ENCODE measurements at regions not wholly inside any gene's neighbourhood (a gene's known extent, or its start where the extent isn't known, plus 50 kb on each side); places are given as distances from the start of the nearest gene placed in this dataset.
A peak's percentile ranks its signal among the peaks of the same experiment; 100 is the strongest.

DNA sequence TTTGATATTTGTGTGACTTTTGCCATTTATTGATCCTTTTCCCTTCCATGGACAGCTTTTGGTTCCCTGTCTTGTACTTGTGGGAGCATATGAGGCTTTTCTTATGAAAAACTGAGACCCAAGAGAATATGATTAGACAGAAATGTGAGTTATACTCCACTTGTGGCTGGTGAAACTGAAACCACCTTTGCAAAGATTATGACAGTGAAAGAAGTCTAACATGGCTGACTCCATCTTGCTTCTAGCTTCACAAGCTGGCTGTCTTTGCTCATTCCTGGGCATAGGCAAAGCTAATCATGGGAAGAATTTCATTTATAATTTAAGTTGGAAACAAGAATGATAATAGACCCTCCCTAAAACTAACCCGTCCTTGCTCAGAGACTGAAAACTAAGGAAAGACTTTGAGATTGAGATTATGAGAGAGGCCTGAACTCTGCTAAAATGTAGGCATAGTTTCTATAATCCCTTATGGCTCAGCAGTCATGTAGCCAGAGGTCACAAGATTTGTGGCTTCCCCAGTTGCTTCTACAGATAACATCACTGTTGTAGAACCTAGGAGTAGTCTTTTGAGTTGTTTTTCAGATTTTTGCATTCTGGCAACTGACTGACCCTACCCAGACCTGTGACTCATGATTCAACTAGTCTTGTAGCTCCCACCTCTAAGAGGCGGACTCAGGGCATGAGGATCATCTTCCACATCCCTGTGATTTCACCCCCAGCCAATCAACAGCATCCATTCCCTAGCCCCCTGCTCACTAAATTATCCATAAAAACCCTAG is 50.9 kb upstream of the CD2AP start:
- H3K4me3 ChIP-seq (ENCODE audit: low read depth, low read length): no peak overlapping the region
- peak; percentile 39 for DNase-seq (ENCODE audit: low read depth)
- TF ChIP-seq, protein P1, sequence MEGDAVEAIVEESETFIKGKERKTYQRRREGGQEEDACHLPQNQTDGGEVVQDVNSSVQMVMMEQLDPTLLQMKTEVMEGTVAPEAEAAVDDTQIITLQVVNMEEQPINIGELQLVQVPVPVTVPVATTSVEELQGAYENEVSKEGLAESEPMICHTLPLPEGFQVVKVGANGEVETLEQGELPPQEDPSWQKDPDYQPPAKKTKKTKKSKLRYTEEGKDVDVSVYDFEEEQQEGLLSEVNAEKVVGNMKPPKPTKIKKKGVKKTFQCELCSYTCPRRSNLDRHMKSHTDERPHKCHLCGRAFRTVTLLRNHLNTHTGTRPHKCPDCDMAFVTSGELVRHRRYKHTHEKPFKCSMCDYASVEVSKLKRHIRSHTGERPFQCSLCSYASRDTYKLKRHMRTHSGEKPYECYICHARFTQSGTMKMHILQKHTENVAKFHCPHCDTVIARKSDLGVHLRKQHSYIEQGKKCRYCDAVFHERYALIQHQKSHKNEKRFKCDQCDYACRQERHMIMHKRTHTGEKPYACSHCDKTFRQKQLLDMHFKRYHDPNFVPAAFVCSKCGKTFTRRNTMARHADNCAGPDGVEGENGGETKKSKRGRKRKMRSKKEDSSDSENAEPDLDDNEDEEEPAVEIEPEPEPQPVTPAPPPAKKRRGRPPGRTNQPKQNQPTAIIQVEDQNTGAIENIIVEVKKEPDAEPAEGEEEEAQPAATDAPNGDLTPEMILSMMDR (conservative IDR thresholded peaks at IDR 0.05; ENCODE audit: low read depth, low read length): no peak

DNA sequence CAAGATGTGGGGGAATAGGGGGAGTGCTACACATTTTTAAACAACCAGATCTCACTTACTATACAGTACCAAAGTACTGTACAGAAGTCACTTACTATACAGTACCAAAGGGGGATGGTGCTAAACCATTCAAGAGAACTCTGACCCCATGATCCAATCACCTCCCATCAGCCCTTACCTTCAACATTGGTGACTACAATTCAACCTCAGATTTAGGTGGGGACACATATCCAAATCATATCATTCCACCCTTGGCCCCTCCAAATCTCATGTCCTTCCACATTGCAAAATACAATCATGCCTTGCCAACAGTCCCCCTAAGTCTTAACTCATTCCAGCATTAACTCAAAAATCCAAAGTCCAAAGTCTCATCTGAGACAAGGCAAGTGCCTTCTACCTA is 49.9 kb upstream of the CD2AP start:
- no peak for DNase-seq (ENCODE audit: low read depth)
- H3K4me3 ChIP-seq (ENCODE audit: low read depth, low read length): no peak overlapping the region
- TF ChIP-seq, protein P1 (conservative IDR thresholded peaks at IDR 0.05; ENCODE audit: low read depth, low read length): no peak

Data from choroid plexus epithelial cell (primary cell).